ENCODE measurements at regions not wholly inside any gene's neighbourhood (a gene's known extent, or its start where the extent isn't known, plus 50 kb on each side); places are given as distances from the start of the nearest gene placed in this dataset.

DNA sequence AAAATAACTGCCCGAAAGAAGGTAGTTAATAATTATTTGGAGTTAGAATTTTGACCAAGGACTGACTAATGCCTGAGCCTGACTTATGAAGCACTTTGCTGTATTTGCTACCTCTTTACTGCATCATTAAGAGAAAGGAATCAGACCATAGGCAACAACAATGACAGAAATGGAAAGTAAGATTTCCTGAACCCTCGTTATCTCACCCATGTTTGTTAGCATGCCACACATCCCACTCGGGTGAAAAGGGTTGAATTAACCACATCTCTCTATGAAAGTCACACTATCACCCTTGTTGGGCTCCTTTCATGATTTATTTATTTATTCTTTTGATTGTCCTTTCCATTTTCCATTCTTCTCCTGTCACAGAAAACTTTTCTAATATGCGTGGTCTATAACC, 59.6 kb downstream of the OLIG3 start:
- no peak for DNase-seq (ENCODE audit: low spot score)

DNA sequence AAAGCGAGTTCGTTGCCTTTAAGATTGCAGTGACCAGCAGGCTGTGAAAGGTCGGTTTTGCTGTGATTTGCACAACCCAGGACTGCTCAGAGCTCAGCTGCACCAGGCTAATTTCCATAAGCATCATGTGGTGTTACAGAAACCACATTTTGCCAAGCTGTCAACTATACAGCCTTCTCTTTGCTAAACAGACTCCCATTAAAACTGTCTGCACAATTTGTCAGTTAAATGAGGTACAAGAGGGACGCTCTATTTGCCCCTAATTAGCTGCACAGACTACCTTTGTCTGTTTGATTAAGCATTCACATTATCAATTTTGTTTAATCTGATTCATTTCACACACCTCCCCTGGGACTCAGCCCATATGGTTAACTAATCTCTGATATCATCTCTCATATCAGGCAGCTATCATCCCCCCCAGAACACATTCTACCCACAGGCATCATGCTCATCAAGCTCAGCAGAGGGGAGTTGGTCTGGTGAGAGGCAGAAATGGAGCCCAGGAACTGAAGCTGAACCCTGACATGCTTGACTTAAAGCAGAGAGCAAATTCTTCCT, 62.1 kb downstream of the OLIG3 start:
- no peak for DNase-seq (ENCODE audit: low spot score)

DNA sequence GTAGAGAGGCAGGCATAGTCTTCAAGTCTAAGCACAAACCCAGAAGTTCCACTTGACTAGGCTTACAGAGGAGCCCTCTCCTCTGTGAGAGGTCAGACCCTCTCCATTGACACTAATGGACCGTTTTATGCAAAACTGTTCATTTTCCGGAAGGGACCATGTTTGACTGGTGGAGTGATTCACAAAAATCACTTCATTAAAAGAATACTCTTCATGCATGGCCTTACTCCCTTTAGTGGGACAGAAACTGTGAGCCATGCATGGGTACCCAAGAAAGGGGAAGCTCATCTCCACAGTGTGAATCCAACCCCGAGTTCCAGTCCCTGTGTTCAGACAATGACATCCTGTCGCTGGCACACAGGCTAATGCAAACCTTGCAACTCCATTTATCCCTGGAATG, 63.2 kb downstream of the OLIG3 start:
- DNase-seq (ENCODE audit: low spot score), result no peak

DNA sequence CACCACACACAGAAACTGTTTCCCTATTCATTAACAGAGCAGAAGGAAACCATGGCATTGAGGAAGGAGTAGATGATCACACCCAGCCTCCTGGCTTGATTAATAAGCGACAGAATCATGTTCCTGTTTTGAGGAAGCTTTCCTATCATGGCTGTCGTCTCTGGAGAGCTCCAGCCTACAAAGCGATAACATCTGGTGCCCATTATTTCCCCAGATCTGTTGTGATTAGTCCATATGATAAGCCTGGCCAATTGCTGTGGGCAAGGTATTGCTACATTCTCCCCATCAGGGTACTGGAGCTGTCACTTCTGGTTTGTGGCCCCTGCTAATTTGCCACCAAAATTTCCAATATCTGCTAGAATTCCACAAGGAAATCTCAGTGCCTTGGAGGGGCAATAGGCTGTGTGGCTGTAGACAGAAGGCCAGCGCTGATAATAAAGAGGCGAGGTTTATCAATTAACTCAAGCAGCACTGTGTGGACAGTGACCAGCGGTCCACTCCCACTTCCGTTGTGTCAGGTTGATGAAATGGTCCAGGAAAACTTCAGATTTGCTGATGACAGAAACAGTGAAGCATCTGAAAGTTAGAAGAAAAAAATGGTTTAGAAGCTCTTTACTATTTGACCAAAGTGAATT, 66.4 kb downstream of the OLIG3 start:
- DNase-seq (ENCODE audit: low spot score), result no peak

GRCh38 chr6:137426007-137426689, 68.0 kb downstream of the OLIG3 start:
- DNase-seq (ENCODE audit: low spot score), result no peak

DNA sequence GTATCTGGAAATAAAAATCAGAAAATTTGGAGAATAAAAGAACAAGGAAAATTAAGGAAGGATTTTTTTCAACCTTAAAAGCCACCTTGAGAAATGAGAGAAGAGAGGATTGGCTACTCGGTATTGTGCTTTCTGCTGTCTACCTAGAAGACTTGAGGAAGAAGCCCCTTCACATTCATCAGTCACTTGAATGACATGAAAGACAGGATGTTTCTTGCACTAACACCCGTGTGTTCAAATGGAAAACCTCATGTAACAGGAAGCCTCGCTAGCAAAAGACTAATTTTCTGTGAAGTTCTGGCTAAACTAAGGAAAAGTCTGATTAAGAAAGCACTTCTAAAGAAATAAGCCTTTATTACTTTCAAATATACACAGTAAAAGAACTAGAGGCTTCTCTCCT, 69.9 kb downstream of the OLIG3 start:
- DNase-seq (ENCODE audit: low spot score), result no peak

DNA sequence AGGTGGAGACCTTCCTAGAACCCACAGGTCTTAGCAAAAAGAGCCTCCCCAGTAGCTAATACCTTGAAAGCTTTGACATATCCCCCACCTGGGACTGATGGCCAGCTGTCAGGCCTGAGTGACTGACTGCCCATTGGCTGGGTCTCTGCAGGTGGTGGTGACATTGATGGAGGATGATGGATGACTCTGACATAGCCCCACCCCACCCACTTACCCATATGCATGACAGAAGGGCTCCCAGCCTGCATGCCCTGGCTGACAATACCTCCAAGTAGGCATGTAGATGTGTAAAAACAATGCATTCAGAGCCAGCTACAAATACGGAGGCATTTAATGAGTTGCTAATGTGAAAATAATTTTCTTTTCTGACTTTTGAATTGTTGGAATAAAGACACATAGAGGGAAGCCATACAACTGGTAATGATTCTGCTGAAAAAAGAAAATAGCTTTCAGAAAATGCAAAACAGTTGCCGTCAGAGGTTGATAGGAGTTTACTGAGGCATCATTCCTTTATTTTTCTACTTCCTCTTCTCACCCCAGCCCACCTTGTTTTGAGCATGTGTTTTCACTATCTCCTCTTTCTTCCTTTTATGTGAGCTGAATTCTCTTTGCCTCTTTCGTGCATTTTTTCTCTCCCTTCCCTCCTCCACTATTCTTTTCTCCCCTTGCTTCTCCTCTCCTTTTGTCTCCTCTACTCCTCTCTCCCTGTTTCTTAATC, 70.6 kb downstream of the OLIG3 start:
- no peak for DNase-seq (ENCODE audit: low spot score)

- no peak for DNase-seq (ENCODE audit: low spot score)
Observed at GRCh38 chr6:137417396-137417795, 76.8 kb downstream of the OLIG3 start.

GRCh38 chr6:137416376-137417109, 77.7 kb downstream of the OLIG3 start:
- peak; percentile 38 for DNase-seq (ENCODE audit: low spot score)

DNA sequence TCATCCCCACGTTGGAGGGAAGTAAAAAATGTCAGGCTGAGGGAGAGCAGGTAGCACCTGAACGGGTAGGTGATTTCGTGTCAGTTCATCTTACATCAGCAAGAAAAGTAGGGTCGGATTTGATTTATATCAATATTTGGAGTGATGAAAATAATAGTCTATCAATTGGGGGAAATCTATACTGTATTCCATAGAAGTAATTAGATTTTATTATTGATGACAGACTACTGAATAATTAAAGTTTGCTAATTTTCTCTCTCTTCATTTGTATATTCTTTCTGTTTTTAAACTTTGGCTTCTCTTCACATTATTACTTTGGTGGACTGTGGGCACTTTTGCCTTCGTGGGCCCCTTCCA, 78.4 kb downstream of the OLIG3 start:
- no peak for DNase-seq (ENCODE audit: low spot score)

- peak; percentile 83 for DNase-seq (ENCODE audit: low spot score)
Observed at GRCh38 chr6:137415127-137415833, 78.9 kb downstream of the OLIG3 start.

DNA sequence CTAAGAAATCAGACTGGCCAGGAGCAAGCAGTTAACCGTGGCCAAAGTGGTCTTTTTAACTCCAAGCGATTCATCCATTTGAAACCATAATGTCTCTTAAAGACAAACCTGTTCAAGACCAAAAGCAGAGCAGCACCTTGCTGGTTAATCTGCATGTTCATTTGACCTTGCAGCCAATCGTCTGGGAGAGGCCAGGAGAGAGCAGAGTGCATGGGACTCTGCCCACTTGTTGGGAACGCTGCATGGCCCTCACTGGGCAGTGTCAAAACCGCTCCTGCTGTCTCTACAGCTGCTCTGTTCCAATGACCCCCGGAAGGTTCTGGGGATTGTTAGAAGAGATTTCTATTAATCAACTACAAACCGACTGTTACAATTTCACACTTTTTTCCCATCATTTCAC, 79.6 kb downstream of the OLIG3 start:
- DNase-seq (ENCODE audit: low spot score), result peak; percentile 12

DNA sequence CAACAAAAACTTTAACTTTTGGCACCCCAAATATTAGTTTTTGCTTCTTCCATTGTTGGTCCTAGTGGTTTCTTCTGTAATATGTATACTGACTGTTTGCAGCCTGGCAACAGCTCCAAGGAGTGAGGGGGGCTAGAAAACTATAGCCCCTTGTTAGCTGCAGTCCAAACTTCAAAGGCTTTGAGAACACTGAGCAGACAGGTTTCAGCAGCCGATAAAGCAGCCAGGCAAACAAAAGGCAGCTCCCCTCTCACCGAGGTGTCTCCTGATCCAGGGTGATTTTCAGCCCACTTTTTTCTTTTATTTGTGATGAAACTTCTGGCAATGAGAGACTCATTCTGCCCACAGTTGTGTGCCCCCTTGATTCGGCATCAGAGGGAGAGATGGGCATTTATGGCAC, 80.7 kb downstream of the OLIG3 start:
- no peak for DNase-seq (ENCODE audit: low spot score)

DNA sequence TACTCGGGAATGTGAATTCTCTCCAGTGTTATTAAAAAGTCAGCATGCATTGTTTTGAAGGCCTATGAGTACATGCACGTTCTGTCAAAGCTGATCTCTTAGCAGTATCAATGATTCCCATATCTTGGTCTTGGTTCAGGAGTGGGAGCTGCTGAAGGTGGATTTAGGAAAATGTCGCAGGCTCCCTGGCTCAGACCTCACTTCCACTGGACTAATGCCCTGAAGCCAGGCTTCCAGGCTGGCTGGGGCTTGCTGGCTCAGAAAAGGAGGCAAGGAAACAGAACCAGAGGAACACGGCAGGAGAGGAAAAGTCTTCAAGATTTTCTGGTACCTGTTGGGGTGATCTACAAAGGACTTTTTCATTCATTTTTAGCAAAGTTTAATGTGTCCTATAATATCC, 81.6 kb downstream of the OLIG3 start:
- DNase-seq (ENCODE audit: low spot score), result no peak

DNA sequence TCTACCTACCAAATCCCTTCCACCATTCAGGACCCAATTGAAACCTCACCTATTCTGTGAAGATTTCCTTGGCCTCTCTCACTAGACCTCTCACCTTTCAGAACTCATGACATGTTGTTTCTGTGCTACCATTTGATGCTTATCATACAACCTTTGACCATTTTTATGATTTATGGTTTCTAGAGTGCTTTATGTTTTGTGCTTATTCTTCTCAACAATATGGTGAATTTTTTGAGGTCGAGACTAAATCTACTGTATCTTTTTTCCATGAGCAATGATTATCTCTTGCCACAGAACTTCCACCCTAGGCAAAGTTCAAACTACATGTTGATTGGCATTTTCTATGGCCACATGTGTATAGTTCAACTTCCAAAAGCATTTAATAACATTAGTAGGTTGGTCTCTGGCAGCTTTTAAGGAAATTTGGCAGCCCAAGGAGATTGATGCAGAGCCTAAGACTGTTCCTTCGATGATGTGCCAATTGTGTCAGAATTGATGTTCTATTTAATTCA, 84.9 kb downstream of the OLIG3 start:
- no peak for DNase-seq (ENCODE audit: low spot score)

DNA sequence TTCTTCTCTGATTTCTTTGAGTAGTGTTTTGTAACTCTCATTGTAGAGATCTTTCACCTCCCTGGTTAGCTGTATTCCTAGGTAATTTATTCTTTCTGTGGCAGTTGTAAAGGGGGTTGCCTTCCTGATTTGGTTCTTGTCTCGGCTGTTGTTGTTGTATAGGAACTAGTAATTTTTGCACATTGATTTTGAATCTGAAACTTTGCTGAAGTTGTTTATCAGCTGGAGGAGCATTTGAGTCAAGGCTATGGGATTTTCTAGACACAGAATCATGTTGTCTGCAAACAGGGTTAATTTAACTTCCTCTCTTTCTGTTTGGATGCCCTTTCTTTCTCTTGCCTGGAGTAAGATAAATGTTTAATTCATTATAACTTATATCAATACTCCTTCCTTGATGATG, 86.4 kb downstream of the OLIG3 start:
- no peak for DNase-seq (ENCODE audit: low spot score)

DNA sequence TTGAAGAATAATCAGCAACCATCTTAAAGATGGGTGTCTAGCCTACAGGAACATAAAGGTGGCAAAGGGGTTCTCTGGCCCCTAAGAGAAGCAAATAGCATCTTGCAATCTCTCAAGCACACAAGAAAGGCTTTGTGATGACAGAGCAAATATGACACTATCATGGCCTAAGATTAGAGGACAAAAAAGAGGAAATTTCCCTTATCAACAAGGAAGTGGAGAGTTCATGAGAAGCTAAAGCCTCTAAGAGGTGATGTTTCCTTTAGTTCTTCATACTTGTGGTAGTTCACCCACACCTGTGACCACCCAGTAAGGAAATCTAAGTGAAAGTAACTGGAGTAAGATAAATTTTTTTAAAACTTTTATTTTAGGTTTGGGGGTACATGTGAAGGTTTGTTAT, 88.4 kb downstream of the OLIG3 start:
- DNase-seq (ENCODE audit: low spot score), result no peak

DNA sequence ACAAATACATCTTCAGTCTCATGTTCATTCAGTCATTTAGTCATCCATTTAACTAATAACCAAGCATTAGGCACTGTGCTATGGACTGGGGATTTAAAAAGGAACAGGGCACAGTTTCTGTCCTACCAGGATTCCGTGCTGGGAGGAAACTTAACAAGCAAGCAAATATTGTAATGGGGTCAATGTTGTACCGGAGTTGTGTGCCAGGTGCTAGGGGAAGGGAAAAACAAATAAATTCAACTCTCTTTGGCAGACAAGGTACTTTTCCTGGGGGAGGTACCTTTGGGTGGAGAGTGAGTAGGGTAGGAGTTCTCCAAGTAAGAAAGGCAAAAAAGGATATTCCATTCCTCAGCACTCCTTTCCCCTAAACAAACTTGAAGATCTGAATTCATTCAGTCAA, 90.3 kb downstream of the OLIG3 start:
- no peak for DNase-seq (ENCODE audit: low spot score)

DNA sequence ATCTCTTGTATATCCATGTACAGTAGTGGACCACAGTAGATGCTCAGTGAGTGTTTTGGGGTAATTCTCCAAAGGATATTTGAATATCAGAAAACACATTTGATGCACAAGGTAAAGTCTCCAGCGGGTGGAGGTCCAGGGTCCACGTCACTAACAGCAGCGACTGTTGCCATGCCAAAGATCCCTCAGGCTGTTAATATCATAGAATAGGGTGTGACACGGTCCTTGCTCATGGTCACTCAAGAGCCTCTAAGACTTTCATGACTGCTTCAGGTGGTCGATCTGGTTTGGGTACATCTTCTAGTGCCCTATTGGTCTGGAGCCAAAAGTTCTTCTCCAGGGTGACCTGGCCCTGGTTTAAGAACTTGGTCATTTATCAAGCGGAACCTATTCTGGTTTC, 90.8 kb downstream of the OLIG3 start:
- no peak for DNase-seq (ENCODE audit: low spot score)

DNA sequence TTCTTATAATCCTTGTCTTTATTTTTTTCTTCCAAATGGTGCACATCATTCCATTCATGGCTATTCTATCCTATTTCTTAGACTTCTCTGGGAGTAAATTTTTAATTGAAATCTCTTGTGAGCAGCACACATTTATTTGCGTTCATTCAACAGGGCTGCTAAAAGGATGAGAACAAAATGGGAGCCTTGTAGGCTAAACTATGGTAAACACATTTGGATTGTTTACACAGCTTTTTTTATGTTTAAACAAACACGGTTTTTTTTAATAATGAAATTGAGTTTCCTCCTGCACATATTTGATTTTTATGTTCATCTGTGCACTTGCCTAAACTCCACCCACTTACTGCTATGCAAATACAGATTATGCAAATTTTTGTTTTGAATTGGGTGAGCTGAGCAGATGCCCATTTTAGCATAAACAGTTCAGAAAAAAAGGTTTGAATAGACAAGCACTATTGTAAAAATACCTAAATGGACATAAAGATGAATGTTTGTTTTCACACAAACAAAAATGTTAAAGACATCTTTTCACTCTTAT, 92.0 kb downstream of the OLIG3 start:
- no peak for DNase-seq (ENCODE audit: low spot score)

DNA sequence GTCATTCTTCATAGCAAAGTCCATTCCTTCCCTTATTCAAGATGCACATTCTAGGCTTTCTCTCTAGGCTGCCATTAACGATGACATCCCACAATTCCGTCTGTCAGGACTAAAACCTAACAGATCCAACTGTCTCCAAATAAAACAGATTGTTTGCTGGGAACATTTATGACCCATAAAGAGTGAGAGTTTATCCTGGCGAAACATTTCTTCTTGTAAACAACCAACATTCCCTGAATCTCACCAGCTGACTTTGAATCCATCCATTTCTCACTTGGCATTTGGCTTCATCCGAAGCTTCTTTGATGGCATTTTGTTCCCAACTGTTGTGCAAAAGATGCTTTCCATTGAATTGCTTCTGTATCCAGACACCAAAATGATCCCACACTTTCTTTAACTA, 93.1 kb downstream of the OLIG3 start:
- no peak for DNase-seq (ENCODE audit: low spot score)
